Naive thymus-derived CD4-positive, alpha-beta T cell (primary cell): ENCODE measurements at regions not wholly inside any gene's neighbourhood (a gene's known extent, or its start where the extent isn't known, plus 50 kb on each side); places are given as distances from the start of the nearest gene placed in this dataset.

Source experiments
- ATAC-seq: fragments of 150-1000 bp; cut with Tn5 transposase; 2 replicates; pipeline ENCODE4 v1.10.0; 2021; ENCODE audit warnings: mild to moderate bottlenecking, moderate library complexity
- CTCF ChIA-PET: fragments of 350-600 bp; sonication (Branson Sonifier 250); formaldehyde crosslinking; loops from one replicate; lab custom pipeline; 2021; ENCODE audit warnings: antibody characterized with exemption; lab: Charles Lee
- POLR2A ChIA-PET: fragments of 350-600 bp; sonication (Branson Sonifier 250); formaldehyde crosslinking; loops from one replicate; lab custom pipeline; 2021; ENCODE audit warnings: antibody characterized with exemption, inconsistent platforms; lab: Charles Lee
- DNase-seq, 9 donors: peaks; one replicate each; pipeline versions ENCODE4 v3.0.0 to v3.0.0-alpha.2; 2020 to 2022; ENCODE audit warnings: mixed read lengths in 1 of 9
- H3K27ac ChIP-seq: one replicate; pipeline ENCODE4 v1.7.0; 2013; ENCODE audit warnings: mild to moderate bottlenecking, low read depth, low read length, moderate library complexity
- H3K27me3 ChIP-seq, 2 donors: one replicate each; pipeline ENCODE4 v1.7.0; 2013; ENCODE audit warnings: low read length in 2 of 2, mild to moderate bottlenecking in 2 of 2, moderate library complexity in 2 of 2; ENCODE audit not compliant: control insufficient read depth in 2 of 2, insufficient read depth in 2 of 2
- H3K36me3 ChIP-seq, 3 experiments: 1 replicate in 2 of 3; 2 replicates in 1 of 3; pipeline ENCODE4 v1.7.0; 2013; ENCODE audit warnings: low read length in 3 of 3, mild to moderate bottlenecking in 3 of 3, moderate library complexity in 1 of 3; ENCODE audit not compliant: insufficient read depth in 3 of 3, control insufficient read depth in 2 of 3
- H3K4me1 ChIP-seq, 2 donors: one replicate each; pipeline ENCODE4 v1.7.0; 2013; ENCODE audit warnings: low read length in 2 of 2, mild to moderate bottlenecking in 2 of 2, moderate library complexity in 1 of 2; ENCODE audit not compliant: control insufficient read depth in 2 of 2, insufficient read depth in 2 of 2
- H3K4me3 ChIP-seq: 2 replicates; pipeline ENCODE4 v1.7.0; 2013; ENCODE audit warnings: mild to moderate bottlenecking, low read length
- H3K9me3 ChIP-seq, 3 experiments: 1 replicate in 2 of 3; 2 replicates in 1 of 3; pipeline ENCODE4 v1.7.0; 2013; ENCODE audit warnings: low read length in 3 of 3; ENCODE audit not compliant: control insufficient read depth in 2 of 3
- H3K27ac Mint-ChIP-seq, 9 donors: one replicate each; pipeline ENCODE4 v1.8.0; 2020 to 2022; ENCODE audit warnings: mixed read lengths in 9 of 9, mild to moderate bottlenecking in 8 of 9, moderate library complexity in 5 of 9, inconsistent platforms in 2 of 9
- H3K27me3 Mint-ChIP-seq, 5 donors: one replicate each; pipeline ENCODE4 v1.8.0; 2021 to 2022; ENCODE audit warnings: mixed read lengths in 5 of 5, mild to moderate bottlenecking in 1 of 5
- H3K36me3 Mint-ChIP-seq, 5 donors: one replicate each; pipeline ENCODE4 v1.8.0; 2020 to 2022; ENCODE audit warnings: mixed read lengths in 5 of 5, mild to moderate bottlenecking in 3 of 5, inconsistent platforms in 1 of 5
- H3K4me1 Mint-ChIP-seq, 7 donors: one replicate each; pipeline ENCODE4 v1.8.0; 2020 to 2022; ENCODE audit warnings: mixed read lengths in 7 of 7, mild to moderate bottlenecking in 3 of 7, inconsistent platforms in 1 of 7
- H3K4me3 Mint-ChIP-seq, 10 donors: one replicate each; pipeline ENCODE4 v1.8.0; 2020 to 2022; ENCODE audit warnings: mild to moderate bottlenecking in 10 of 10, mixed read lengths in 10 of 10, moderate library complexity in 6 of 10, inconsistent platforms in 2 of 10
- H3K9me3 Mint-ChIP-seq, 11 donors: one replicate each; pipeline ENCODE4 v1.8.0; 2020 to 2022; ENCODE audit warnings: mixed read lengths in 11 of 11, mild to moderate bottlenecking in 4 of 11, inconsistent platforms in 1 of 11, moderate library complexity in 1 of 11
- intact Hi-C, 2 donors: fragments of 100-400 bp; cut with micrococcal nuclease; formaldehyde crosslinking; loops; one replicate each; pipeline ENCODE4 v1.15.1; 2023

DNA sequence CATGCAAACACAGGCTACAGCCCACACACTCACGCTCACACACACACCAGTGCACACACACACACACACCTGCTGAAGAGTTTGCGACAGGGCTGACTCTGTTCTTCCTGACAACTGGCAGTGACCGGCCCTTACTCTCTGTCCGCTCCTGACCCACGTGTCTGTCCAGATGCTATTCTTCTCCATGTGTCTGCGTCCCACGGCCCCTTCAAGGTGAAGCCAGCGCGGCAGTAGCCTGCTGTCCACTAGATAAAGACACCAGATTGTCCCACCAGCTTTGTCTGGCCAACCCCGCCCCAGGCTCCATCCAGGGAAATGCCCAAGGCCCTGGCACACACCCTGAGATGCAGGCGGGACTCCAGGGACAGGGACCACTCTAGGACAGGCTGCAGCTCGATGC, 713.9 kb downstream of the BRD1 start:
- no peak overlapping the region for H3K4me3 Mint-ChIP-seq
- no peaks in the 10 kb centered on the region for H3K27me3 ChIP-seq
- H3K4me1 Mint-ChIP-seq = peaks cover 0 to 2% (median 0%) of the 10 kb centered on the region in 7 donors
- H3K27ac ChIP-seq = no peak overlapping the region
- DNase-seq (no peak), ATAC-seq (no peak)
- H3K27me3 Mint-ChIP-seq = no peaks in the 10 kb centered on the region
- H3K4me3 ChIP-seq = no peak overlapping the region
- intact Hi-C loops = no loop called here
- POLR2A ChIA-PET = no interaction called here
- H3K4me1 ChIP-seq = no peaks in the 10 kb centered on the region
- CTCF ChIA-PET = no interaction called here
- H3K36me3 Mint-ChIP-seq = no peaks in the 10 kb centered on the region
- H3K9me3 Mint-ChIP-seq = no peaks in the 10 kb centered on the region
- H3K36me3 ChIP-seq = no peaks in the 10 kb centered on the region
- no peak overlapping the region for H3K27ac Mint-ChIP-seq
- no peaks in the 10 kb centered on the region for H3K9me3 ChIP-seq

DNA sequence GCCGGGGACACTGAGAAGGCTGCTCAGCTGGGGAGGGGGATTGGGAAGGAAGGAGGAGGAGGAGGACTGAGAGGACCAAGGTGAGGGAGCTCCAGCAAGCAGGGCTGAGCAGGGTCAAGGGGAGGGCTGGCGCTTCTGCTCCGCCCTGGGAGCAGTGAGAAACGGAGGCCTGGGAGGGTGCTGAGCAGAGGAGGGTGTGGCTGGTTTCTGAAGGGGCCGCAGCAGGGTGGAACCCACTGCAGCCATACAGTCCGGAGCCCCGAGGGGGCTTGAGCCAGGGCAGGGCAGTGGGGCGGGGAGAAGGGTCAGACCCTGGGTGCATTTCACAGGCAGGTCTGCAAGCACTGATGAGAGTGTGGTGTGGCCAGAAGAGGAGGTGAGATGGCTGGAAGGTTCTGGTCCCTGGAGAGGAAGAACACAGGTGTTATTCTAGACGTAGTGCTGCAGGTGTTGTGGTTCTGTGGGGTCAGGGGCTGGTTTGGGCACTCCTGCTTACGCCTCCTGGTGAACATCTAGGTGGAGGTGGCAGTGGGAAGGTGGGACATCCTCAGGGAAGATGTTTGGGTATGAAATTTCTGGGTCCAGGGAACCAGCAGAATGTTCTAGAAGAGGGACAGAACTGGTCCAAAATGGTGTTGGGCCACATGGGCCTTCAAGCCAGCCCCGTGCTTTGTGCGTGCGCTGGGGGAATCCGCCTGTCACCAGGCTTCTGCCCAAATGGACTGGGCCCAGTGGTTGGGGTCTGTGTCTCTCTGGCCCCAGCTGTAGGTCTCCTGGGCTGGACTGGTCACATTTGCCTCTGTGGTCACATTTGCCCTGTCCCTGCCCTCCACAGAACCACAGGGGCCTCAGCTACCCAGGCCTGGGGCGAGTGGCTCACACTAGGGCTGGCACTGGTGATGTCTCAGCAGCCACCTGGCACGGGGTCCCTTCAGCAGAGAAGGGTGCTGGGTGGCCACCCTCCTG, 714.7 kb downstream of the BRD1 start:
- no peaks in the 10 kb centered on the region for H3K36me3 ChIP-seq
- intact Hi-C loops = no loop called here
- H3K27ac ChIP-seq = no peak overlapping the region
- H3K27me3 ChIP-seq = no peaks in the 10 kb centered on the region
- H3K4me3 ChIP-seq = no peak overlapping the region
- no peaks in the 10 kb centered on the region for H3K9me3 ChIP-seq
- H3K4me1 Mint-ChIP-seq = peaks cover 0 to 2% (median 0%) of the 10 kb centered on the region in 7 donors
- ATAC-seq = no peak
- H3K27me3 Mint-ChIP-seq = peaks cover 0 to 7% (median 0%) of the 10 kb centered on the region in 5 donors
- H3K27ac Mint-ChIP-seq = no peak overlapping the region
- no peaks in the 10 kb centered on the region for H3K4me1 ChIP-seq
- H3K9me3 Mint-ChIP-seq = no peaks in the 10 kb centered on the region
- H3K36me3 Mint-ChIP-seq = no peaks in the 10 kb centered on the region
- POLR2A ChIA-PET = no interaction called here
- no peak for DNase-seq
- no peak overlapping the region for H3K4me3 Mint-ChIP-seq
- CTCF ChIA-PET = no interaction called here

- intact Hi-C loops = no loop called here
- CTCF ChIA-PET = no interaction called here
- H3K4me1 Mint-ChIP-seq = peaks cover 0 to 2% (median 0%) of the 10 kb centered on the region in 7 donors
- Histone ChIP-seq H3K9me3 (no peaks in the 10 kb centered on the region), H3K36me3 (no peaks in the 10 kb centered on the region), H3K4me3 (no peak overlapping the region), H3K27me3 (no peaks in the 10 kb centered on the region), H3K27ac (no peak overlapping the region), H3K4me1 (no peaks in the 10 kb centered on the region)
- peaks cover 0 to 14% (median 4%) of the 10 kb centered on the region in 5 donors for H3K27me3 Mint-ChIP-seq
- no peak overlapping the region for H3K27ac Mint-ChIP-seq
- H3K9me3 Mint-ChIP-seq = no peaks in the 10 kb centered on the region
- H3K36me3 Mint-ChIP-seq = no peaks in the 10 kb centered on the region
- H3K4me3 Mint-ChIP-seq = no peak overlapping the region
- DNase-seq = no peak
- POLR2A ChIA-PET = no interaction called here
- ATAC-seq = no peak
Observed at GRCh38 chr22:49112176-49112575, 715.5 kb downstream of the BRD1 start.

DNA sequence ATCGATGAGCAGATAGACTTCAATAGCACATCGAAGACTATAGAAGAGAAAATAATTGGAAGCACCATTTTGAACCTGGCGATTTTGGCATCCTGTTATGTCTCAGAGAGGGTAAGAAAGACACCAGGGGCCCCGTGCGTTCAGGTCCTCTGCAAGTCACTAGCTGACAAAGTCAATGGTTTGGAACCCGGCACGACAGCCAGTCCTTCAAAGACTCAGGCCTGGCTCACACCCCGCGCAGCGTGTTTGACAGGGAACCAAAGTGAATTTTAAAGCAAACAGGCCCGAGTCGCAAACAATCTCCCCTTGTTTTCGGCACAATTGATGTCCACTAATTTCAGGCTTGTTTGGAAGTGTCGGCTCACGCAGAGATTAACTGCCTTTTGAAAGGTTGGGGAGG, 716.6 kb downstream of the BRD1 start:
- Histone ChIP-seq H3K4me1 (no peaks in the 10 kb centered on the region), H3K9me3 (no peaks in the 10 kb centered on the region), H3K27ac (no peak overlapping the region), H3K4me3 (no peak overlapping the region), H3K36me3 (no peaks in the 10 kb centered on the region), H3K27me3 (no peaks in the 10 kb centered on the region)
- ChIA-PET POLR2A (no interaction called here), CTCF (no interaction called here)
- no peak overlapping the region for H3K27ac Mint-ChIP-seq
- no peaks in the 10 kb centered on the region for H3K36me3 Mint-ChIP-seq
- no peaks in the 10 kb centered on the region for H3K9me3 Mint-ChIP-seq
- no peak for ATAC-seq
- peaks cover 0 to 17% (median 6%) of the 10 kb centered on the region in 5 donors for H3K27me3 Mint-ChIP-seq
- no peak for DNase-seq
- intact Hi-C loops = no loop called here
- peaks cover 0 to 2% (median 0%) of the 10 kb centered on the region in 7 donors for H3K4me1 Mint-ChIP-seq
- no peak overlapping the region for H3K4me3 Mint-ChIP-seq

- intact Hi-C loops = no loop called here
- Histone ChIP-seq H3K27me3 (no peaks in the 10 kb centered on the region), H3K36me3 (no peaks in the 10 kb centered on the region), H3K4me1 (no peaks in the 10 kb centered on the region), H3K27ac (no peak overlapping the region), H3K9me3 (no peaks in the 10 kb centered on the region), H3K4me3 (no peak overlapping the region)
- no peak for DNase-seq
- Mint-ChIP-seq H3K4me3 (no peak overlapping the region), H3K36me3 (no peaks in the 10 kb centered on the region), H3K4me1 (peaks cover 0 to 2% (median 0%) of the 10 kb centered on the region in 7 donors), H3K27ac (peak overlapping the region in 1 of 9 donors; percentile 36), H3K27me3 (peaks cover 0 to 17% (median 12%) of the 10 kb centered on the region in 5 donors), H3K9me3 (peaks cover 0 to 1% (median 0%) of the 10 kb centered on the region in 11 donors)
- ChIA-PET POLR2A (no interaction called here), CTCF (no interaction called here)
- no peak for ATAC-seq
Observed at GRCh38 chr22:49108636-49109315, 718.9 kb downstream of the BRD1 start.

DNA sequence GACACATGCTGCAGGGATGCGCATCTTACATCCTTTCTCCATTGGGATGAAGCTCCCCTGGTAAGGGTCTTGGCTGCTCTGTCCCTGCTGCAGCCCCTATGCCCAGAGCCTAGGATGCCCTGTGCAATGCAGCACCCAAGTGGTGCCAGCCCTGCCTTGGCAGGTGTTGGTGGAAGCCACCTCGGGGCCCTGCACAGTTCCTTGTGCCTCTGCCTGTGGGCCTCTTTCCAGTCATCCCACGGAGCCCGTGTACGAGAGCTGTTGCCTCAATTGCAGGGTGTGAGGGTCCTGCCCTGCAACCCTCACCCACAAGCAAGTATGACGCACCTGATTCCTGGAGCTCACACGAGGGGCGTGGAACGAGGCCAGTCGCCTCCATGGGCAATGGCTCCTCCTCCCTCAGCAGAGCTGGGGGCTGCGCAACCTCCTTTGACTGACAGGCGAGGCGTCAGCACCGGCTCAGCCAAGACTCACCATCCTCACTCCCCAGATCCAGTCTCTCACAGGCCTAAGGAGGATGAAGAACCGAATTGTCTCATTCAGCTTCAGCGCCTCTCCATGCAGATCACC, 719.6 kb downstream of the BRD1 start:
- ChIA-PET POLR2A (no interaction called here), CTCF (no interaction called here)
- DNase-seq (no peak), ATAC-seq (no peak)
- H3K9me3 Mint-ChIP-seq = peaks cover 0 to 1% (median 0%) of the 10 kb centered on the region in 11 donors
- H3K9me3 ChIP-seq = no peaks in the 10 kb centered on the region
- H3K4me3 ChIP-seq = no peak overlapping the region
- H3K27ac Mint-ChIP-seq = no peak overlapping the region
- no peaks in the 10 kb centered on the region for H3K36me3 ChIP-seq
- H3K4me1 Mint-ChIP-seq = peaks cover 0 to 2% (median 0%) of the 10 kb centered on the region in 7 donors
- H3K27me3 Mint-ChIP-seq = peaks cover 0 to 23% (median 16%) of the 10 kb centered on the region in 5 donors
- H3K4me3 Mint-ChIP-seq = no peak overlapping the region
- H3K4me1 ChIP-seq = no peaks in the 10 kb centered on the region
- no peaks in the 10 kb centered on the region for H3K27me3 ChIP-seq
- intact Hi-C loops = no loop called here
- no peaks in the 10 kb centered on the region for H3K36me3 Mint-ChIP-seq
- no peak overlapping the region for H3K27ac ChIP-seq
